C1 segment of cervical spinal cord (tissue), 14 donors: ENCODE measurements at regions not wholly inside any gene's neighbourhood (a gene's known extent, or its start where the extent isn't known, plus 50 kb on each side); places are given as distances from the start of the nearest gene placed in this dataset.

Experiments used
- DNase-seq, 14 donors: peaks; one replicate each; lab custom pipeline; 2025; lab: John Stamatoyannopoulos, UW

DNA sequence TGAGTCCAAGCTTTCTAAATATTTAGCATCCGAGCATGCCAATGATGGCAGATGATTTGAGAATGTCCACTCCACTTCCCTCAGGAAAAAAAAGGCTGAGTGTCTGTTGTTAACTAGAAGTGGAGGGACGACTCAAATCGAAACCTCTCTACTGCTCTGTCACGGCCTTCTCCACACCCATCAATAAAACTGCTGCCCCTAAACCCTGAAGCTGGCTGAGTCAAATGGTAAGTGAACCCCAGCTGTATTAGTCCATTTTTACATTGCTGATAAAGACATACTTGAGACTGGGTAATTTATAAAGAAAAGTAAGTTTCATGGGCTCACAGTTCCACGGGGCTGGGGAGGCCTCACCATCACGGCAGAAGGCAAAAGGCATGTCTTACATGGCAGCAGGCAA, 707.0 kb downstream of the QKI start:
- no peak for DNase-seq

DNA sequence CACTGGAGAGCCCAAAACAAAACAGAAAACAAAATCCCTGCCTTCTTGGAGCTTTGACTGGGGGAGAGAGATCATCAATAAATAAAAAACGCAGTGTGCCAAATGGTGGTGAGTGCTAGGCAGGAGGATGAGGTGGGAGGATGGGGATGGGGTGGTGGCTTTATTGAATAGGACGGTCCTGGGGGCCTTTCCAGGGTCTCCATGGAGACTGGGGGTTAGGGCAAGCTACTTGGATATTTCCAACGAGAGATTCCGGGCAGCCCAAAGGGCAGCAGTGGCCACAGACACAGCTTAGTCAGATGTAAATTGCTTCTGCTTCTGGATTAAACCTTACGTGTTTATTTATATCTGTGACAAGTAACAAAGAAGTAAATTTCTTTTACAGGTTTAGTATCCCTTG, 700.1 kb downstream of the QKI start:
- peak in 4 of 14 donors; percentile 24 to 72 (median 44) for DNase-seq

DNA sequence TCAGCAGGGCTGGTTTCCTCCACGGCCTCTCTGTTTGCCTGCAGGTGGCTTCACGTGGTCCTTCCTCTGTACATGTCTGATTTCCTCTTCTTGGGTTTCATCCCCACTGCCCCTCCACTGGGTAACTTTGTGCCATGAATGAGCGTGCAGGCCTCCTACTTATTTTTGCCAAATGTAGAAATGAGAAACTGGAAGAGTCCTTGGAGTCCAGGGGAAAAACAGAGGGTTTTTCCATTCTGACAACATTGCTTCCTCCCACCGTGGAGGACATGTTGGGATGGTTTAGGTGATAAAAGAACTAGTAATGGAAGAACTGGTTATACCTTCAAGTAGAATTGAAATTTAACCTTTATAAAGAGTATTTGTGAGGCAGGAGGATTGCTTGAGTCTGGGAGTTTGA, 699.5 kb downstream of the QKI start:
- no peak for DNase-seq

DNA sequence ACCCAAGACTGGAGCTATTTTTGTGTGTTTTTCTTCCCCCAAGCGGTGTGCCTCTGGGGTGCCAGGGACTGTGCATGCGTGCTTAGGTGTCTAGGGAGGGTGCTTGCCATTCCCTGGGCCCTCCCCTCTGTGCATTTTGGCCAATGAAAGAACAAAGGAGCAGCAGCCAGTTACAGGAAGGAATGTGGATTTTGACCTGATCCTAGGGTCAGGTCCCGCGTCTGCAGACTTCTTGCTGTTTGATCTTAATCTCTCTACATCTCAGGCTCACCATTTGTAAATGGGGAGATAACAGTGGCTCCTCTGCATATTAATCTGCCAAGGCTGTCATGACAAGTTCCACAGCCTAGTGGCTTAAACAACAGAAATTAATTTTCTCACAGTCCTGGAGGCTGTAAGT, 699.1 kb downstream of the QKI start:
- DNase-seq: no peak

DNA sequence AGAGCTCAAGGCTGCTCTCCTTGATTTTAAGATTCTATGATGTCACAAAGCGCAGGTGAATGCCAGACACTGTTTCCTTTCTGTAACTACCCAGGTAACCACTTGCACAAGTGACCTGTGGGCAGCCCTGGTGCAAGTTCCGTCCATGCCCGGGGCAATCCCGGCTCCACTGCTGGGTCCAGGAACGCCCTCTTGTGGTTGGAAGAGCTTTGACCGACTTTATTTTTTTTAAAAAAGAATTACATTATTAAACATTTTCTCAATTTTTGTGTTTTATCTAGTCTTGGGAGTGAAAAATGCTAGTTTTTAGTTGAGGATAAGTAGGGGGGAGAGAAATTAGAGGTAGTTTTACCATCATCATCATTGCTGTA, 695.2 kb downstream of the QKI start:
- peak in 3 of 14 donors; percentile 33 to 58 (median 41) for DNase-seq

DNA sequence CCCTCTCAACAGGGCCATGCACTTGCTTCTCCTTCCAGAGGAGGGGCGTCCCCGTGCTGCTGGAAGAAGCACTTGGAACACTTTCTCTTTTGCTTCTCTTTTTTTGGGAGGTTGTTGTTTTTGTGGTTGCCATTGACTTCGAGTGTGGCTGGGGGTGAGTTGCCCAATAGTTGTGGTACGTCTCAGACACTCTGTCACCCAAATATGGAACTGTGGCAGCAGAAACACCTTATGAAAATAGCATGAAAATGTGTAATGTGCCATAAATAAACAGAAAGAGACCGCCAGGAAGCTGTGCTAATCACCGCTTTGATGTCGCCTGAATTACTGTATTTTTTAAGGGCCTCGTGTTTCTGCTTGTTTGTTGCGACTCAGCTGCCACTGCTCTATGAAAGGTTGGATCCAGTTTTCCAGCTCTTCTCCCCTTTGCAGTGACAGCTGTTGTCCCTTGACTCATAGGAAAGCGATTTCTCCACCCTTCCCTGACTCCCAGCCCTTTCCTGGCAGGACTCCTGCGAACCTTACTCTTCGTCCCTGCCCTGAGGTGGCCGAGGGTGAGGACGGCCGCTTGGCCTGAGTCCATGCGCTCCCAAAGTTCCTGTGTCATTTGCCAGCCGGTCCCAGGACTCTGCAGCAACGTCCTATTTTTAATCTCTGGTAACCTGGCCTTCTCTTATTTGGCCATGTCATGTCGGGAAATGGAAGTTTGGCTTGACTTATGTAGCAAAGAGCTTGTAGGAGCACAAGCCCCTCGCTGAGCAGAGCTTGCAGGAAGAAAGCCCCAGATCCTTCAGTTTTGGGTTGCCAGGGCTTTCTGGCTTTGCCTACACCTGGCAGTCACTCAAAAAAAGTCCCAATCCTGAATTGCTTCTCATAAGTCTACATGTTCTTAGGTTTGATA, 694.6 kb downstream of the QKI start:
- DNase-seq: peak in 8 of 14 donors; percentile 19 to 78 (median 34)

DNA sequence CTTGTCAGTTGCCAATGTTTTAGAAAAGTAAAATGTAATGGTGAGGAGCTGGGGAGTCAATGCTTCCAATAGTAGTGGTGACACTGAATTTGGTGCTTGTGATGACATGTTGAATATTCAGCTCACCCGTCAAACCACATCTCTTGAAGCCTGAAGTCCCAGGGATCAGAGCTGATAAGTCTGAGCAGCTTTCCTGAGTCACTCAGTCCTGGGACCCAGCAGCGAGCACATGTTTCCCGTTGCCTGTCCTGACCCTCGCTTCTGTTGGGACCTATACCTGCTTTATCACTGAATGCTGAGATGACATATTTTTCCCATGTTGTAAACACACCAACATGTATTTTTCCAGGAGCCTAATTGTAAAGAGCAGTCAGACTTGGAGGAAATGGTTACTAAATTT, 693.6 kb downstream of the QKI start:
- DNase-seq: no peak

DNA sequence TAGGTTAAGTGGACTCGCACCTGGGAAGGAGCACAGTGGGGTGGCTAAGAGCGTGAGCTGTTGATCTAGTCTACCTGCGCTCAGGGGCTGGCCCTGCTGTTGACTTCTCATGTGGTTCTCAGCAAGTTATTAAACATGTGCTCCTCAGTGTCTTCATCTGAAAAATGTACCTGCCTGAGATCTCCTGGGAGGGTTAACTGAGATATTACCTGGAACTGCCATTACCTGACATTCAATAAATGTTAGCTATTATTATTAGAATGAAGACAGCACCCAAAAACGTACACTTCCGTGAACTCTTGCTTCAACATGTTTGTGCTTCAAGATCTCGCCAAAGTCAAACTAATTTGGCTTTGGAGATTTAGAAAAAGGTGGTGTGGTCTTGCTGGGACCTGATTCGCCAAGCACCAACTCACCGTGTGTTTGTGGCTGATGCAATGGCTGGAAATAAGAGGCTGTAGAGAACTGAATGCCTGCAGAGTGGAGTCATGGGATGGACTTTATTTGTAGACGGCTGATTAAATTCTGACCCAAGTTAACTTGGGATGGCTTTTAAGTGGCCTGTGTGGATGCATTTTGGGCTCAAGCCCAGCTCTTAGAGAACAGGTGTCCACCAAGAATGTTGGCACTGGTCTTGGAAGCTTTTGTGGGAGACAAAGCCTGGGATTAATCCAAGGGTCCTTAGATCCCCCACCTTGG, 692.9 kb downstream of the QKI start:
- DNase-seq: no peak

DNA sequence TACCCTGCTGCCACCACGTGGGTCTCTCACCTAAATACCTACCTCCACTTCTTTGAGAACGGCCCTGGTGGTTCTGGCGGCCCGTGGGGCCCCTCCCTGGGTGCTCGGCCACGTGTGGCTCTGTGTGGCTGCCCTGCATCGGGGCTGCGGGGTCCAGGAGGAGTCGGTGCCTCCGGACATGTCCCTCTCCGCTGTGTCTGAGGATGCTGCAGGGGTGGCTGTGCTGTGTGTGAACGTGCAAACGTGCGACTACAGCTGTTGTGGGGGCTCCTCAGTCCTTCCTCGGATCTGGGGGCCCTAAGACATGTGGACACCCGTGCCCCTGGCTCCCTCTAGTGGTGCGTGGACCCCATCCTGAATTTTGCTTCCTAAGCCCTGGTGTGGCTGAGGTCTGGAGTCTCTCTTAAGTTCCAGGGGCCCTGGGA, 691.8 kb downstream of the QKI start:
- peak in 2 of 14 donors; percentile 16 to 28 for DNase-seq

DNA sequence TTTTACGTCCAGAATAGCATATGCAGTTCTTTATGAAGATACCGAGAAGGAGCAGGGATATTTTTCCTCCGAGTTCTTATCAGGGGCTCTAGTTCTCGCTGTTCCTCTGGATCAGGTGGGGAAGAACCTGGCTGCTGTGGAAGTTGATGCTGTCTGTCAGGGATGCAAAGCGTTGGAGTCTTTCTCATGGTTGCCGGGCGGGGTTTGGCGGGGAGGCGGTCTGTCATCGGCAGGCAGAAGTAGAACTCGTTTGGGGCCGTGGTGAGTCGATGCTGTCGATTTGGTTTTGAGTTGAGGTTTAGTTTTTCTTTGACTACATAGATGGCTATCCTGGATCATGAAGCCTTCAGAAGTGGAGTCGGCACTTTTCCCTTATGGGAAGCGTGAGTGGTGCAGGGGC, 691.2 kb downstream of the QKI start:
- no peak for DNase-seq

DNA sequence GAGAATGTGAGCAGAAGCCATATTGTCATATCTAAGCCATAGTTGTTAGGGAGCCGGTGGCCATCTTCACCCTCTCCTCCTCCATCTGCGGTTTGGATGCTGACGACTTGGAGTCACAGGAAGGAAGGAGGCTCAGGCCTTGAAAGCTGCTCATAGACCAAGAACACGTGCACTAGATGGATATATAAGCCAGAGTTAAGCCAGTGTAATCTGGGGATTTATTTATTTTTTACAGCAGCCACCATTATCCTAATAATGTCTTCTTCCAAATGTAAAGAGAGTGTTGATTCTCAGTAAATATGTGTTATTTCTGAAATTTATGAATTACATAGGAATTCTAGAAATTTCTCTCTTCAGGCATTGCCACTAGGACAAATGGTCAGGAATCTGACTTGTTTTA, 689.9 kb downstream of the QKI start:
- no peak for DNase-seq

DNA sequence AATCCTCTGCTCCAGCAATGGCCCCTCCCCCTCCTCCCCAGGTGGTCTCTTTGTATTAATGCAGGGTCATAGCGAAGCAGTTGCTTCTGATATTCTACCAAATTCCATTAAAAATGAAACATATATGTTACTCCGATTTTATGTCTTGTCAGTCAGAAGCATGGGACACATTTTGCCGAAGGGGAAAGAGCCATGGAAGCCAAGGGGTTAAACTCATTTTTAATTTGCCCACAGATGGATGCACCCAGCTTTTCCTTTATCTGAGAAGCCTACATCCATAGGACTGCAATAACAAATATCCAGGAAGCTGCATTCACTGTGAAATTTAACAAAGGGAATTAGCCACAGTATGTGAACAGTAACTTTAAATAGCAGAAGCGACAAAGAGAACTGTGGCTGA, 688.2 kb downstream of the QKI start:
- no peak for DNase-seq

DNA sequence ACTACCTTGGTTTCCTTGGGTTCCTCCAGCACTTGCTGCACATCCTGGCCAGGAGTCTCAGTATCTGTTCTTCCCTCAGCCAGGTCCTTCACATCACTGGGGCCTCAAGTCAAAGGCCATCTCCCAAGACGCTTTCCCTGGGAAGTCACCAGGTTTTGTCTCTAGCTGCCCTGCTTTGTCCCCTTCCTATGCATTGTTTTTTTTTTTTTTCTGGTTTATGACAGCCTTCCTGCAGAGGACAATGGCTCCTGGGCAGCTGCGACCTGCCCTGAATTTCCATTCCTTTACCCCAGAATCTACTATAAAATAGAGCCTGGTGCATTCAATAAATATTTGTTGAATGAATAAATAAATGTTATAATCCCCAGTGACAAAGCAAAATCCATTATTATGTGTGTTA, 687.3 kb downstream of the QKI start:
- DNase-seq: no peak

DNA sequence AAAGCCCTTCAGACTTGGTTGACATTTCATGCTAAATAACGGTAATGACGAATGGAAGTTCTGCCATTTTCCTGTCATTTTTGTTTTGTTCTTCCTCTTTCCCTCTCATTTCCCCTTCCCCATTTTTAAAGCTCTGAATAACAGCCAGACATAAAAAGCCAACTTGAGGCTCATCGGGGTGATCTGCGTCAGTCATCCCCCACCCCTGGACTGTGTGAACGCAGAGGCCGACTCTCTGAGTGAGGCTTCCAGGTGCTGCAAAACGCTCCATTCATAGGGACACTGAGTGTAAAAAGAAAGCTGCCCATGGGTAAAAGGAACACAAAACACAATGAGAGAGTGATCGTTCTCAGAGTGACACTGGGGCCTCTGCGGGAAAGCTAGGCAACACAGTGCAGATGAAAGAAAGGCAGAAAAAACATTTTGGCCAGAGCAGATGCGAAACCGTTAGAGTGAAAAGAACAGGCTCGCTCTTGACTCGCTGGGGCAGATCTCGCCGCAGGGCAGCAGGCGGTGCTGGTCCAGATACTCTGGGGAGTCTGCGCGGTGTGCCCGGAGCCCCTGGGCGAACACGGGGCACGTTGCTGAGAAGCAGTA, 684.8 kb downstream of the QKI start:
- peak in 9 of 14 donors; percentile 6 to 69 (median 34) for DNase-seq

DNA sequence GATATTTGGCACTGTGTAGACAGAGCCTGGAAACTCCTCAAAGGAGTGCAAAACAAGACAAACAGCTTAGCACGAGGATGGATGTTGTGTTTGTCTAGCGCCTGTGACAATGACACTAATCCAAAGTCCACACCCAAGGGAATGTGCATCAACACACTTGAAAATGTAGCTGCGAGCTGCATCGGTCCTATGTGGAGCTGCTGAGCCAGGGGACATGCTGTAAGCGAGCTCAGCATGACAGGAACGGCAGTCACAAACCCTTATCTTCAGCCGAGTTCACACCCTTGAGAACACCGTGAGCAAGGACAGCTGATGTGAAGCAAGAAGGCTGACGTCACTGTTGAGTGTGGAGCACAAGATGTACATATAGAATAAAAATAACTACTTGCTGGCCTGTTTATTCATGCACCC, 684.3 kb downstream of the QKI start:
- DNase-seq: peak in 2 of 14 donors; percentile 7 to 18

DNA sequence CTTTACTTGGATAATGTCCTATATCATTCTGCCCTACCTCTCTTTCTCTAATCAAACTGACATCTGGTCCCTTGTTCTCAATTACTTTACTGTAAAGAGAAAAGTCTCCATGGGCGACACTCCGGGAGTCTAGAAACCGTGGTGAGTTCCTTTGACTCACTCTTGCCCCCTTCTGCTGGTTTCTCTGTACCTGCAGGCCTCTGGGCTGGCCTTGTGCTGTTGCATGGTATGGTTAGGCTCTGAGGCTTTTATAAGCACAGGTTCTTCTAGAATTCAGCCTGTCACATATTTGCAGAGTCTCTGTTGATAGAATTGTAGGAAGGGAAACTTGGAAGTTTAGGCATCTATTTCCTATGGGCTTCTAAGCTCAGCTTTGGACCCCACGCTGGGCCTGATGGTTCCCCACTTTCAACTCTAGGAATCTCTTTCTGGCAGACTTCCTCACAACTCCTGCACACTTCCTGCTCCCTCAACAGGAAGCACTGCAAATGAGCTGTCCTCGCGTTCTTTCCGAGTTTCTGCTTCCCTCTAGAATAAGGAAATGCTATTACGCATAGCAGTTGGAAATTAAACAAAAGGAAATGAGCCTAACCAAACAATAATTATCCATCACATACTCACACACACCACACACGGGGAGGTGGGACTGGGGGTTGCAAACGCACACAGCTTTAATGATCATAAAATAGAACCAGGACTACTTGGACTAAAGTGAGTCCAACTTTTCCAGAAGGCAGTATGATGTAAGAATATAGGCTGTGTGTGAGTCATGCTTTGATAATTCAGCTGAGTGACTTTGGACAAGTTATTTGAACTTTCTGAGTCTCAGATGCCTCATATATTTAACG, 683.3 kb downstream of the QKI start:
- DNase-seq: no peak

DNA sequence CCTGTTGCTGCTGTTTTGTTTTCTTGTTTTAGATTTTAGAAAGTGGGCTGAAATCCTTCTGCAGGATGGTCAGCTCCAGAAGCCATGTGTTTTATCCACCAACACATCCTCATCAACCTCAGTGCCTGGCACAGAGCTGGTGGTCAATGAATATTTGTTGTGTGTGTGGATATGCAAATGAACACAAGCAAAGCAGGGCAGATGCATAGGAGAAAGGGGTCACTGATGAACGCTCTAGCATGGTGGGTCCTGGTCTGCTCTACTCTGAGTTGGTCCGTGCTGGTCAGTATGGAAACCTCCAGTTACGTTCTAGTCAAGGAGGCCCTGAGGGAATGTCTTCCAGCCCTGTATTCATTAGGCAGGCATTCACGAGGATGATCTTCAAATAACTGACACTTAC, 682.5 kb downstream of the QKI start:
- DNase-seq: no peak

DNA sequence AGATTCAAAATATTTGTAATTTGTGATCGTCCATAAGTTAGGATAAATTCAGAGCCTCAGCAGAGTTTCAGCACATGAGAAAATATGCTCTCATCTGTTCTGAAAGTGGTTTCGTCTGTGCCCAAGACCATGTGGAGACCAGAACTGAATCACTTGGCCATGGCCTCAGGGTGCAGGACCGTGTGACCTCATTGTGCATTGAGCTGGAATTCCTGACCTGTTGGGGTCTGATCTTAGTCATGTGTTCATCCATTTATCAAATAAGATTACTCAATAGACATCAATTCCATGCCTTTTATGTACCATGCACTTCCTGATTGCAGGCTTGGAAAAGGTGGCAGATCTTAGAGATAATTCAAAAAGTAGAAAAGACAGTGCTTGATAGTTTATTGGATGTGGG, 680.5 kb downstream of the QKI start:
- no peak for DNase-seq

DNA sequence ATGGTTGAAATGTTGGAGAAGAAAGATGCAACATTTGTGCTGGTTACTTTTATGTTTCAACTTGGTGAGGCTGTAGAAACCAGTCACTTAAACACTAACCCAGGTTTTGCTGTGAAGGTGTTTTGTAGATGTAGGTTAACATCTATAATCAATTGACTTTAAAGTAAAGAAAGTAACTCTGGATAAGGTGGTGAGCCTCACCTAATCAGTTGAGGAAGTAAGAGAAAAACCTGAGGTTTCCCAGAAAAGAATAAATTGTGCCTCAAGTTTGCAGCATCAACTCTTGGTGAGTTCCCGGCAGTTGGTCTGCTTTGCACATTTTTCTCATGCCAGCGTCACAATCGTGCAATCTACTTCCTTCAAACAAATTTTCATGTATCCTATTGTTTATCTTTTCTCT, 673.4 kb downstream of the QKI start:
- no peak for DNase-seq

DNA sequence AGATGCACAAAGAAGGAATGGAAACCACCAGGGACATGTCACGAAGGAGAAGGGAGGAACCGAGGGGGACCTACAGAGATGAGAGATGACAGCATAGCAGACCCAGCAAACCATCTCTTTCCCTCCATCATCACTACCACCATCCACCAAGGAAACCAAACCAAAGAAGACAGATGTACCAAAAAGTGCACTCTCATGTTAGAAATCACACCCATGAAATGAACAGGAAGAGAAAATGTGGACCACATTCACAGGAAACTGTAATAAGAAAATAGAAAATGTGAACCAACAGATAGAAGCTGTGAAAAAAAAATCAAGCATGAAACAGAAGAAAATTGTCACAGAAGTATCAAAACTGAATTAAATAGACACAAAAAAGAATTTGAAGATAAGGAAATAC, 672.7 kb downstream of the QKI start:
- no peak for DNase-seq

DNA sequence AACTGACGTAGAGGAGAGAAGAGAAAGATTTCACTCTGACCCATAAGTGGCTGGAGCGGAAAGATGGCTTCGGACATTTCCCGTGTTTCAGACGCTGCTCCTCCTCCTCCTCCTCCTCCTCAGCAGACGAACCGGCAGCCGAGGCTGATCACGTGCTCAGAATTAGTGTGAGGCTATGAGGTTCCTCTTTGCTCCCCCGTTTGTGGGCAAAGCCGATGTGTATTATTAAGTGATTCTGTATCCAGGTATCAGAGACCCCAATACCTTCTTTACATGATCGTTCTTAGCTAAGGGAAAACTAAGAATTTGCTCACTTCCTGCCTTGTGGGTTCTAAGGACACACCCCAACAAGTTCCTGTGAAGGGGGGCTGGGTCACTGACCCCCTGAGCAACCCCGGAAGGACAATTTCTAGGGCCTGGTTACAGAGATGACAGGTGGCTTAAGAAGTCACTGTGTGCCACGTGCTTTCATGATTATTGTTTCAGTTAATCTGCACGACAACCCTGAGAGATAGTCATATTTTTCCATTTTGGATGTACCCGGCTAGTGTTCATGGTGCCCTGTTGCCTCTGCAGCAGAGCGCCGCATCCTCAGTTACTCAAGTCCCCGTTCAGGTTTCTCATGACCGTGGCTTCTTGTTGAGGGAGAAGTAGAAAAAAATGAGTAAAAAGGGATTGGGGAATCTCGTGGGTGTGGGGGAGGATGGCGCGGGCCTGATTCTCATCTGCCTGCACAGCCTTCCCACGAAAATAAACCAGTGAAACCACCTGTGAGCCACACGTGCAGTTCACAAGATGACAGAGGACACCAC, 671.8 kb downstream of the QKI start:
- peak in 2 of 14 donors; percentile 23 to 63 for DNase-seq
